Cardiac muscle cell (in vitro differentiated cells and primary cell): ENCODE measurements at regions not wholly inside any gene's neighbourhood (a gene's known extent, or its start where the extent isn't known, plus 50 kb on each side); places are given as distances from the start of the nearest gene placed in this dataset.
"Not testable (repeated sequence)": the region's sequence is repeated elsewhere in the genome, so short reads cannot be mapped to it uniquely, and the experiment has no call there.

Experiments
- DNase-seq, 2 donors: peaks; one replicate each; pipeline versions ENCODE4 v3.0.0 to v3.0.0-alpha.2; 2010 to 2017; ENCODE audit warnings: low read depth in 1 of 2, low spot score in 1 of 2
- H3K27ac ChIP-seq: fragments of 200-600 bp; sonication (generic); 2 replicates; pipeline ENCODE4 v1.5.1; 2016
- H3K27me3 ChIP-seq: fragments of 200-600 bp; sonication (generic); 2 replicates; pipeline ENCODE4 v1.6.0; 2016; ENCODE audit warnings: control low read depth
- H3K36me3 ChIP-seq: fragments of 200-600 bp; sonication (generic); 2 replicates; pipeline ENCODE4 v1.5.1; 2016; ENCODE audit warnings: control low read depth
- H3K4me1 ChIP-seq: fragments of 200-600 bp; sonication (generic); 2 replicates; pipeline ENCODE4 v1.8.1; 2017; ENCODE audit warnings: low read depth, mild to moderate bottlenecking, mixed run types
- H3K4me3 ChIP-seq: fragments of 200-600 bp; sonication (generic); 2 replicates; pipeline ENCODE4 v1.5.1; 2016; ENCODE audit warnings: mild to moderate bottlenecking
- H3K9me3 ChIP-seq: fragments of 200-600 bp; sonication (generic); 2 replicates; pipeline ENCODE4 v1.5.1; 2017; ENCODE audit warnings: low read depth, mild to moderate bottlenecking, control low read depth
- TF ChIP-seq, protein P1 (sequence below): IDR thresholded peaks from 2 replicates; pipeline ENCODE4 v1.5.1; 2012; ENCODE audit warnings: low read depth, mild to moderate bottlenecking, low read length

DNA sequence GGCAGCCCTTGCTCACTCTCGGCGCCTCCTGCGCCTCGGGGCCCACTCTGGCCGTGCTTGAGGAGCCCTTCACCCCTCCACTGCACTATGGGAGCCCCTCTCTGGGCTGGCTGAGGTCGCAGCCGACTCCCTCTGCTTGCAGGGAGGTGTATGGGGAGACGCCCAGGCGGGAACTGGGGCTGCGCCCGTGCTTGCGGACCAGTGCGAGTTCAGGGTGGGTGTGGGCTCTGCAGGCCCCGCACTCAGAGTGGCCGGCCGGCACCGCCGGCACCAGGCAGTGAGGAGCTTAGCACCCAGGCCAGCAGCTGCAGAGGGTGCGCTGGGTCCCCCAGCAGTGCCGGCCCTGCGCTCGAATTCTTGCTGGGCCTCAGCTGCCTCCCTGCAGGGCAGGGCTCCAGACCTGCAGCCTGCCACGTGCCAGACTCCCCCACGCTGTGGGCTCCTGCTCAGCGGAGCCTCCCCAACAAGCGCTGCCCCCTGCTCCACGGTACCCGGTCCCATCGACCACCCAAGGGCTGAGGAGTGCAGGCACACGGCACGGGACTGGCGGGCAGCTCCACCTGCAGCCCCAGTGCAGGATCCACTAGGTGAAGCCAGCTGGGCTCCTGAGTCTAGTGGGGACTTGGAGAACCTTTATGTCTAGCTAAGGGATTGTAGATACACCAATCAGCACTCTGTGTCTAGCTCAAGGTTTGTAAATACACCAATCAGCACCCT is 54.0 kb upstream of the WWC2 start:
- H3K27me3 ChIP-seq, H3K9me3 ChIP-seq, H3K4me1 ChIP-seq, H3K36me3 ChIP-seq, DNase-seq, H3K4me3 ChIP-seq, H3K27ac ChIP-seq: not testable (repeated sequence)

DNA sequence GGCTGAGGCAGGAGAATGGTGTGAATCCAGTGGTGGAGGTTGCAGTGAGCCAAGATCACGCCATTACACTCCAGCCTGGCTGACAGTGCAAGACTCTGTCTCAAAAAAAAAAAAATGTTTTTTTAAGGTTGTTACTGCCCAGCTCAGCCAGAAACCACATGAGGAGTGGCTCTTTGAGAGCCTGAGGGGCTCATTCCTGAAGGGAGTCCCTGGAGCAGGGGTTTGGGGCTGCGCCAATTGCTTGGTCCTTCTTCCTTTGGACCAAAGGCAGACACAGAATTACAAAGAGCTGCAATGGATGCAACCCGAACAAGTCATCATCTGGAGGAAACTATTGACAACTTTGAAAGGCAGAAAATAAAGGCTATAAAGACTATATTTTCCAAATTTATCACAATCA is 60.6 kb upstream of the WWC2 start:
- no peak overlapping the region for H3K27ac ChIP-seq
- no peaks in the 10 kb centered on the region for H3K36me3 ChIP-seq
- no peaks in the 10 kb centered on the region for H3K27me3 ChIP-seq
- DNase-seq: no peak
- H3K4me3 ChIP-seq: no peak overlapping the region
- no peaks in the 10 kb centered on the region for H3K9me3 ChIP-seq
- no peaks in the 10 kb centered on the region for H3K4me1 ChIP-seq
- TF ChIP-seq, protein P1, sequence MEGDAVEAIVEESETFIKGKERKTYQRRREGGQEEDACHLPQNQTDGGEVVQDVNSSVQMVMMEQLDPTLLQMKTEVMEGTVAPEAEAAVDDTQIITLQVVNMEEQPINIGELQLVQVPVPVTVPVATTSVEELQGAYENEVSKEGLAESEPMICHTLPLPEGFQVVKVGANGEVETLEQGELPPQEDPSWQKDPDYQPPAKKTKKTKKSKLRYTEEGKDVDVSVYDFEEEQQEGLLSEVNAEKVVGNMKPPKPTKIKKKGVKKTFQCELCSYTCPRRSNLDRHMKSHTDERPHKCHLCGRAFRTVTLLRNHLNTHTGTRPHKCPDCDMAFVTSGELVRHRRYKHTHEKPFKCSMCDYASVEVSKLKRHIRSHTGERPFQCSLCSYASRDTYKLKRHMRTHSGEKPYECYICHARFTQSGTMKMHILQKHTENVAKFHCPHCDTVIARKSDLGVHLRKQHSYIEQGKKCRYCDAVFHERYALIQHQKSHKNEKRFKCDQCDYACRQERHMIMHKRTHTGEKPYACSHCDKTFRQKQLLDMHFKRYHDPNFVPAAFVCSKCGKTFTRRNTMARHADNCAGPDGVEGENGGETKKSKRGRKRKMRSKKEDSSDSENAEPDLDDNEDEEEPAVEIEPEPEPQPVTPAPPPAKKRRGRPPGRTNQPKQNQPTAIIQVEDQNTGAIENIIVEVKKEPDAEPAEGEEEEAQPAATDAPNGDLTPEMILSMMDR: no peak

DNA sequence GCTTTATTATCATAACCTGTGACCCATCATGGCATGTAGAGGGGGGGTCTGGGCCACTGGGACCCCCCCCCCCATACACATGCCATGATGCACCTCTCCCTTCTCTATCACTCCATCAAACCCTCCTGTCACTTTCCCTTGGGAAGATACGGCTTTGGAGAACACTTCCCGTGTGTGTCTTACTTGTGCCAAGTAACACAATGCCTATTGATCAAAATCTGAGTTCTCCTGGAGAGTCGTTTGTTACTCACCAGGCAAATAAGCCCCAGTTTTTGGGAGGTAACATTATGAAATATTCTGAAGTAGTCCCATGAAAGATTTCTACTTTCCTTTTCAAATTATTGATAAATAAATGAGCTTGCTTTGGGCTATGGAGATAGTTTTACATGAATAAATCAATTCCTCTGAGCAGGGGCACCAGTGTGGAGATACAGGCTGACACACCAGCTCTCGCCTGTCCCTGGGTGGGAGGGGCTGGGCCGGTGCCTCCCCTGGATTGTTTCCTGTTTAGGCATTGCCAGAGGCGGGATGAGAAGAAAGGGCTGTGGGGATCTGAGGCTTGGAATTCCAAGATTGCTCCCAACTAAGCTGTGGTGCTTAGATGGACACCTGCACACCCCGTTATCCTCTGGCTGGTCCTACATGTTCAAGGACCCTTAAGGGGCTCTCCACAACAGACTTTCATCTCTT is 63.2 kb upstream of the WWC2 start:
- Histone ChIP-seq H3K27me3 (no peaks in the 10 kb centered on the region), H3K9me3 (no peaks in the 10 kb centered on the region), H3K36me3 (no peaks in the 10 kb centered on the region), H3K27ac (no peak overlapping the region), H3K4me1 (no peaks in the 10 kb centered on the region), H3K4me3 (no peak overlapping the region)
- TF ChIP-seq, protein P1: no peak
- DNase-seq: no peak

DNA sequence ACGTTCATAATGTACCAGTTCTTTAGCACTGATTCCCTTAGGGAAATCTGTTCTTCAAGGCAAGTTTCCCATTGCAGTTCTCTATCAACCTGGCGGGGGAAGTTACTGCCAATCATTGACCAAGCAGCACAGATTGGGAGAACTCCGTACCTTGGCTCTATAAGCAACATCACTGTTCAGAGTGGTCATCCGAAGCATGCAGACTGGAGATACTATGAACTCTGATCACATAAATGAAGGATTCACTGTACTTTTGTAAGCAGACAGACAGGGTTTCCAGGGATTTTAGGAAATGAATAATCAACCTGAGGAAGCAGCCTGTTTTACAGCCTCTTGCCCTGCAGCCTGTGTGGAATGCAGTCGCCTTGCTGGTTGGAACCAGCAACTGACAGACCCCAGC is 63.8 kb upstream of the WWC2 start:
- no peaks in the 10 kb centered on the region for H3K9me3 ChIP-seq
- H3K36me3 ChIP-seq: no peaks in the 10 kb centered on the region
- no peaks in the 10 kb centered on the region for H3K27me3 ChIP-seq
- DNase-seq: no peak
- H3K27ac ChIP-seq: no peak overlapping the region
- TF ChIP-seq, protein P1: no peak
- H3K4me3 ChIP-seq: no peak overlapping the region
- no peaks in the 10 kb centered on the region for H3K4me1 ChIP-seq

DNA sequence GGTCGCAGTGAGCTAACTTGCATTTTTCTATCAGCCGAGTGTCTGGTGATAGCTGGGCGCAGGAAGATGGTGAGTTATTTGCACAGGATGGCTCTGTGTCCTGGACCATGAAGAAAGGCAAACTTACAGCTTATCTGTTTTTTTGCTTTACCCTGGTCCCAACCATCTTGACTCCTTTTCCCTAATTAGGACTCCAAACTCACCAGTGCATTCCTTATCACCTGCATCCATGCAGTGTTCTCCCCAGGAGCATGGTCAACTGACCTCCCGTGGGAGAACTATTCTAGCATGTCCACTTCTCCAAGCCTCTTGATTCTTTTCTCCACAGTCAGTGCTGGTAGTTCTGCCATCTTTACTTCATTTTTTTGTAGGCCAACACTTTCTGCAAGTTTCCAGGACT is 68.2 kb upstream of the WWC2 start:
- no peaks in the 10 kb centered on the region for H3K36me3 ChIP-seq
- H3K9me3 ChIP-seq: no peaks in the 10 kb centered on the region
- no peak overlapping the region for H3K4me3 ChIP-seq
- TF ChIP-seq, protein P1: no peak
- no peaks in the 10 kb centered on the region for H3K27me3 ChIP-seq
- no peaks in the 10 kb centered on the region for H3K4me1 ChIP-seq
- no peak for DNase-seq
- H3K27ac ChIP-seq: no peak overlapping the region

DNA sequence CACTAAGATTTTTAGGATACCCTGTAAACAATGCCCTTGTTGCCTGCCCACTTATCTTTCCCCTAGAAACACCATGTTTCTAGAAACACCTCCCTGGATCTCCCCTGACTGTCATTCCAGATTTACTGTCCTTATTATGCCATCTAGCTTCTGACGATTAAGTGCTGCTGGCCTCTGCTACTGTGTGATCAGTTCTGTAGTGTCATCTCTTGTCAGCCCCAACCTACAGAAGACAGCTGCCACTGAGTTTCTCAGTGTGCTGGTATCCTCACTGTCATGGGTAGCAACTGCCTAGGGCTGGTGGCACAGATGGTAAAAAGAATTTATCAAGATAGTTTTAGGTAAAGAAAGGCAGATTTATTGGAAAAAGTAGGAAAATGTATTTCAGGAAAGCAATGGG is 68.7 kb upstream of the WWC2 start:
- no peaks in the 10 kb centered on the region for H3K27me3 ChIP-seq
- TF ChIP-seq, protein P1: no peak
- no peaks in the 10 kb centered on the region for H3K36me3 ChIP-seq
- no peaks in the 10 kb centered on the region for H3K4me1 ChIP-seq
- H3K27ac ChIP-seq: no peak overlapping the region
- H3K4me3 ChIP-seq: no peak overlapping the region
- DNase-seq: no peak
- H3K9me3 ChIP-seq: no peaks in the 10 kb centered on the region
